K562 (cell line): ENCODE measurements at regions not wholly inside any gene's neighbourhood (a gene's known extent, or its start where the extent isn't known, plus 50 kb on each side); places are given as distances from the start of the nearest gene placed in this dataset.

Source experiments
- ATAC-seq: fragments of 200-7000 bp; cut with Tn5 transposase; 3 replicates; pipeline ENCODE4 v1.9.1; 2020; ENCODE audit warnings: moderate library complexity
- BruUV-seq: library from RNA; stranded (reverse); fragments of 400-500 nt; replicated peaks from 2 replicates; lab custom pipeline; 2021; lab: Mats Ljungman, UMichigan
- CTCF ChIA-PET: fragments of 300-600 bp; formaldehyde crosslinking; extraction: SDS; loops from one replicate; lab custom pipeline; 2021; ENCODE audit warnings: low intra/inter-chr PET ratio; lab: Yijun Ruan, JAX
- POLR2A ChIA-PET: fragments of 300-600, 350-650 bp; sonication (Branson Sonifier 250); formaldehyde crosslinking; extraction: SDS; loops from one replicate; lab custom pipeline; 2021; ENCODE audit warnings: antibody characterized with exemption, inconsistent platforms; lab: Yijun Ruan, JAX
- DNase-seq, 4 experiments: peaks; one replicate each; pipeline versions ENCODE4 v3.0.0 to v3.0.0-alpha.2; 2011 to 2018; ENCODE audit warnings: low spot score in 3 of 4, mixed read lengths in 3 of 4; ENCODE audit errors: extremely low read depth in 1 of 4
- FAIRE-seq: peaks from 2 replicates; lab custom pipeline; 2011; peaks lifted over from hg19 to GRCh38; lab: Jason Lieb, UNC
- H2AFZ ChIP-seq: 2 replicates; pipeline ENCODE4 v1.6.0; 2011; ENCODE audit warnings: low read depth, low read length, control low read depth, inconsistent platforms
- H3K27ac ChIP-seq: fragments of 200-600 bp; 3 replicates; pipeline ENCODE4 v1.8.0; 2011; ENCODE audit warnings: low read depth, mild to moderate bottlenecking, control low read depth, inconsistent platforms, low read length, moderate library complexity, mixed read lengths; ENCODE audit errors: extremely low read depth
- H3K27me3 ChIP-seq, 2 experiments: fragments of 300-600 bp in 1 of 2; 2 replicates in 1 of 2; 3 replicates in 1 of 2; pipeline versions ENCODE4 v1.6.0 to v1.8.0; 2011; ENCODE audit warnings: inconsistent platforms in 2 of 2, low read length in 2 of 2, mild to moderate bottlenecking in 1 of 2, mixed read lengths in 1 of 2, moderate library complexity in 1 of 2; ENCODE audit not compliant: control insufficient read depth in 2 of 2, insufficient read depth in 2 of 2
- H3K36me3 ChIP-seq: fragments of 300-600 bp; 3 replicates; pipeline ENCODE4 v1.8.0; 2011; ENCODE audit warnings: mild to moderate bottlenecking, low read length, inconsistent platforms; ENCODE audit not compliant: control insufficient read depth, insufficient read depth
- H3K4me1 ChIP-seq, 2 experiments: fragments of 200-600 bp in 1 of 2; replicated peaks in 1 of 2; 2 replicates in 1 of 2; 3 replicates in 1 of 2; pipeline versions ENCODE4 v1.5.1 to v1.8.0; 2011; ENCODE audit warnings: inconsistent platforms in 2 of 2, low read length in 2 of 2, mild to moderate bottlenecking in 1 of 2, mixed read lengths in 1 of 2, moderate library complexity in 1 of 2; ENCODE audit not compliant: control insufficient read depth in 2 of 2, insufficient read depth in 2 of 2
- H3K4me2 ChIP-seq: 2 replicates; pipeline ENCODE4 v1.6.1; 2011; ENCODE audit warnings: low read length, control low read depth, inconsistent platforms, mixed read lengths; ENCODE audit not compliant: insufficient read depth
- H3K4me3 ChIP-seq: fragments of 200-600 bp; sonication (generic), shearing (Covaris generic); 2 replicates; pipeline ENCODE4 v1.5.1; 2016; ENCODE audit warnings: control low read depth, inconsistent platforms
- H3K79me2 ChIP-seq: fragments of 200-600 bp; 3 replicates; pipeline ENCODE4 v1.8.0; 2011; ENCODE audit warnings: low read length, inconsistent platforms; ENCODE audit not compliant: control insufficient read depth, insufficient read depth
- H3K9ac ChIP-seq, 2 experiments: 2 replicates each; pipeline versions ENCODE4 v1.6.0 to v1.6.1; 2011; ENCODE audit warnings: low read depth in 2 of 2, low read length in 2 of 2, control low read depth in 1 of 2, inconsistent platforms in 1 of 2, mild to moderate bottlenecking in 1 of 2, mixed read lengths in 1 of 2; ENCODE audit not compliant: insufficient read depth in 1 of 2
- H3K9me1 ChIP-seq: one replicate; pipeline ENCODE4 v1.6.0; 2011; ENCODE audit warnings: inconsistent platforms, mild to moderate bottlenecking, low read length, moderate library complexity; ENCODE audit not compliant: control insufficient read depth, insufficient read depth
- H3K9me3 ChIP-seq: replicated peaks from 2 replicates; pipeline ENCODE4 v1.5.1; 2011; ENCODE audit warnings: low read depth, low read length, inconsistent platforms; ENCODE audit not compliant: control insufficient read depth, insufficient read depth
- H4K20me1 ChIP-seq: replicated peaks from 2 replicates; pipeline ENCODE4 v1.6.1; 2011; ENCODE audit warnings: low read length, inconsistent platforms, mixed read lengths; ENCODE audit not compliant: control insufficient read depth, insufficient read depth
- CEBPB ChIP-seq: fragments of 450-650 bp; IDR thresholded peaks from 2 replicates; pipeline ENCODE4 v1.6.1; 2016; ENCODE audit warnings: missing genetic modification characterization, missing compliant biosample characterization
- CEBPG ChIP-seq, 3 experiments: fragments of 200-800 bp in 1 of 3; sonication (Bioruptor generic) in 1 of 3; sonication (generic) in 1 of 3; formaldehyde crosslinking in 1 of 3; IDR thresholded peaks in 2 of 3; conservative IDR thresholded peaks in 1 of 3; 2 replicates each; pipeline versions ENCODE4 v1.6.1 to v1.8.0; 2016 to 2022; ENCODE audit warnings: missing compliant biosample characterization in 2 of 3, missing genetic modification characterization in 2 of 3, mild to moderate bottlenecking in 1 of 3, missing genetic modification reagents in 1 of 3
- CREBBP ChIP-seq: IDR thresholded peaks from one replicate; pipeline ENCODE4 v1.6.1; 2012; ENCODE audit warnings: low read depth, mild to moderate bottlenecking, control low read depth, inconsistent platforms, low read length
- RBFOX2 ChIP-seq: fragments of 200-400 bp; formaldehyde crosslinking; IDR thresholded peaks from 2 replicates; pipeline ENCODE4 v1.6.1; 2017; ENCODE audit warnings: low read depth, mild to moderate bottlenecking, low read length, moderate library complexity
- WGBS: fragments of 100-300 bp; shearing (Covaris generic); methylation state at CpG from one replicate; pipeline ENCODE4 v1.1.6; 2016; ENCODE audit warnings: low coverage, mixed read lengths; ENCODE audit not compliant: insufficient coverage; ENCODE audit errors: missing lambda C conversion rate; 5-methylcytosine and 5-hydroxymethylcytosine counted together
- in situ Hi-C: fragments of 300-500 bp; cut with MboI; formaldehyde crosslinking; loops from 4 replicates; pipeline ENCODE4 v1.15.0; 2018; ENCODE audit warnings: inconsistent platforms, mixed read lengths
- intact Hi-C: fragments of 100-400 bp; cut with micrococcal nuclease; formaldehyde crosslinking; loops from 2 replicates; pipeline ENCODE4 v1.14.2; 2022
- TF ChIP-seq, protein P1 (sequence below): fragments of 450-650 bp; formaldehyde crosslinking; IDR thresholded peaks from 2 replicates; pipeline ENCODE4 v1.4.0; 2020; ENCODE audit warnings: mild to moderate bottlenecking, moderate library complexity

DNA sequence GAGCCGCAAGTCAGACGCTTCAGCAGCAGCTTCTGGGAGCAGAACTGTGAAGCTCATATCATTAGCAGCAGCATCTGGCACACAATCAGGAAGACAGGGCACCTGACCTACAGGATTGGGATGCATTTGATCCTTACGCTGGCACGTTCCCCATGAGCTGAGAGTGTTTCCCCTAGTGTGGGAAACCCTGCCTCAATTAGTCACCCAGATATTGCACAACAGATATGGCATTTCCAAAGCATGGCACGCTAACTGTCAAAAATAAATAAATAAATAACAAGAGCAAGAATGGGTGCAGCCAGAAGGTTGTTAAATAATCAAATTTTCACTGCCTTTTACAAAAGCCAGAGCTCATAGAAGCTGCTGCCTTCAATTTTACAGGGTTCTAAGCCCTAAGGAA lies 189.6 kb upstream of the THBS1 start:
- no peak overlapping the region for H3K27ac ChIP-seq
- ATAC-seq (no peak), DNase-seq (no peak), FAIRE-seq (no peak)
- ChIA-PET POLR2A (interaction anchor here (1.1 kb wide), 1 partner anchor 26 kb away, joined by 3 read pairs; no protein-coding TSS in a partner anchor), CTCF (no interaction called here)
- H3K9me1 ChIP-seq: no peaks in the 10 kb centered on the region
- TF ChIP-seq CEBPB (tag) (peak; percentile 31; the same call in 1 of the 2 replicates), CEBPG (CRISPR knock-in tag; IDR thresholded peaks at IDR 0.05) (no peak), CEBPG (tag; conservative IDR thresholded peaks at IDR 0.05 in 1 of 2, IDR thresholded peaks at IDR 0.05 in 1 of 2) (peak in 1 of 2 experiments; percentile 19; a peak in 1 of 4 replicates), RBFOX2 (no peak), CREBBP (no peak)
- TF ChIP-seq, protein P1, sequence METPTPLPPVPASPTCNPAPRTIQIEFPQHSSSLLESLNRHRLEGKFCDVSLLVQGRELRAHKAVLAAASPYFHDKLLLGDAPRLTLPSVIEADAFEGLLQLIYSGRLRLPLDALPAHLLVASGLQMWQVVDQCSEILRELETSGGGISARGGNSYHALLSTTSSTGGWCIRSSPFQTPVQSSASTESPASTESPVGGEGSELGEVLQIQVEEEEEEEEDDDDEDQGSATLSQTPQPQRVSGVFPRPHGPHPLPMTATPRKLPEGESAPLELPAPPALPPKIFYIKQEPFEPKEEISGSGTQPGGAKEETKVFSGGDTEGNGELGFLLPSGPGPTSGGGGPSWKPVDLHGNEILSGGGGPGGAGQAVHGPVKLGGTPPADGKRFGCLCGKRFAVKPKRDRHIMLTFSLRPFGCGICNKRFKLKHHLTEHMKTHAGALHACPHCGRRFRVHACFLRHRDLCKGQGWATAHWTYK (CRISPR knock-in tag): no peak
- no peaks in the 10 kb centered on the region for H3K4me1 ChIP-seq
- 3% methylated on average over 5 of the region's 5 CpGs for WGBS
- H3K9ac ChIP-seq: no peak overlapping the region
- H3K4me2 ChIP-seq: no peak overlapping the region
- no peaks in the 10 kb centered on the region for H3K36me3 ChIP-seq
- no peaks in the 10 kb centered on the region for H3K79me2 ChIP-seq
- no peak overlapping the region for H2AFZ ChIP-seq
- intact Hi-C loops (loop anchor here (10.0 kb wide), 1 partner anchor 194 kb away; the partner anchor contains the start of gene THBS1), in situ Hi-C loops (no loop called here)
- H4K20me1 ChIP-seq: peaks cover 5% of the 10 kb centered on the region; the same call in 1 of the 2 replicates
- no TSS peak for BruUV-seq
- no peaks in the 10 kb centered on the region for H3K9me3 ChIP-seq
- no peaks in the 10 kb centered on the region for H3K27me3 ChIP-seq
- H3K4me3 ChIP-seq: no peak overlapping the region
